ENCODE measurements at regions not wholly inside any gene's neighbourhood (a gene's known extent, or its start where the extent isn't known, plus 50 kb on each side); places are given as distances from the start of the nearest gene placed in this dataset.

DNA sequence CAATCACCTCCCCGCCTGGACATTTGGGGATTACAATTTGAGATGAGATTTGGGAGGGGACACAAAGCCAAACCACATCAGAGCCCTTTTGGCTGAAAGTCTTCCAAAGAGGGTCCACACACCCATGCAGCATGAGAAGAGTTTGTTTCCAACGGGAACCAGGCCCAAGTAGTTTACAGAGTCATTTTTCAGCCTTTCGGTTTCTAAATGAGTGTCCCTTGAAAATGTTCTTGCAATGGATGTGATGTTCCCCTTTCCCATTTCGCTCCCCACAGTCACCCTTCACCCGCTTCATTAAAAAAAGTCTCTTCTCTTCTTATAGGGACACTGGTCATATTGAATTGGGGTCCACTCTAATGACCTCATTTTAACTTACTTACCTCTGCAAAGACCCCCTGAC, 157.4 kb downstream of the ARL4C start:
- TF ChIP-seq EZH2phosphoT487 (IDR thresholded peaks at IDR 0.05; ENCODE audit: borderline replicate concordance): no peak
- TF ChIP-seq, protein P1, sequence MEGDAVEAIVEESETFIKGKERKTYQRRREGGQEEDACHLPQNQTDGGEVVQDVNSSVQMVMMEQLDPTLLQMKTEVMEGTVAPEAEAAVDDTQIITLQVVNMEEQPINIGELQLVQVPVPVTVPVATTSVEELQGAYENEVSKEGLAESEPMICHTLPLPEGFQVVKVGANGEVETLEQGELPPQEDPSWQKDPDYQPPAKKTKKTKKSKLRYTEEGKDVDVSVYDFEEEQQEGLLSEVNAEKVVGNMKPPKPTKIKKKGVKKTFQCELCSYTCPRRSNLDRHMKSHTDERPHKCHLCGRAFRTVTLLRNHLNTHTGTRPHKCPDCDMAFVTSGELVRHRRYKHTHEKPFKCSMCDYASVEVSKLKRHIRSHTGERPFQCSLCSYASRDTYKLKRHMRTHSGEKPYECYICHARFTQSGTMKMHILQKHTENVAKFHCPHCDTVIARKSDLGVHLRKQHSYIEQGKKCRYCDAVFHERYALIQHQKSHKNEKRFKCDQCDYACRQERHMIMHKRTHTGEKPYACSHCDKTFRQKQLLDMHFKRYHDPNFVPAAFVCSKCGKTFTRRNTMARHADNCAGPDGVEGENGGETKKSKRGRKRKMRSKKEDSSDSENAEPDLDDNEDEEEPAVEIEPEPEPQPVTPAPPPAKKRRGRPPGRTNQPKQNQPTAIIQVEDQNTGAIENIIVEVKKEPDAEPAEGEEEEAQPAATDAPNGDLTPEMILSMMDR (conservative IDR thresholded peaks at IDR 0.05; ENCODE audit: low read length): no peak
- Histone ChIP-seq H3K79me2 (ENCODE audit: insufficient read depth, low read length) (no peaks in the 10 kb centered on the region), H3K36me3 (ENCODE audit: insufficient read depth, low read length) (no peaks in the 10 kb centered on the region), H2AFZ (ENCODE audit: low read length) (no peak overlapping the region), H3K4me3 (ENCODE audit: low read length, poor library complexity, severe bottlenecking) (no peak overlapping the region), H3K9ac (ENCODE audit: low read depth, low read length, poor library complexity, severe bottlenecking) (no peak overlapping the region), H3K4me1 (ENCODE audit: insufficient read depth, low read length, poor library complexity, severe bottlenecking) (peaks cover 4% of the 10 kb centered on the region), H3K9me3 (ENCODE audit: insufficient read depth, low read depth, low read length) (peaks cover 8% of the 10 kb centered on the region; the same call in 1 of the 2 replicates), H4K20me1 (ENCODE audit: insufficient read depth, low read length, poor library complexity, severe bottlenecking) (no peaks in the 10 kb centered on the region), H3K4me2 (ENCODE audit: low read depth, low read length, poor library complexity, severe bottlenecking) (no peak overlapping the region), H3K27me3 (ENCODE audit: insufficient read depth, low read length, poor library complexity, severe bottlenecking) (no peaks in the 10 kb centered on the region), H3F3A (ENCODE audit: low read depth) (no peaks in the 10 kb centered on the region), H3K9me2 (replicated peaks; ENCODE audit: low read depth, low read length) (no peaks in the 10 kb centered on the region)

DNA sequence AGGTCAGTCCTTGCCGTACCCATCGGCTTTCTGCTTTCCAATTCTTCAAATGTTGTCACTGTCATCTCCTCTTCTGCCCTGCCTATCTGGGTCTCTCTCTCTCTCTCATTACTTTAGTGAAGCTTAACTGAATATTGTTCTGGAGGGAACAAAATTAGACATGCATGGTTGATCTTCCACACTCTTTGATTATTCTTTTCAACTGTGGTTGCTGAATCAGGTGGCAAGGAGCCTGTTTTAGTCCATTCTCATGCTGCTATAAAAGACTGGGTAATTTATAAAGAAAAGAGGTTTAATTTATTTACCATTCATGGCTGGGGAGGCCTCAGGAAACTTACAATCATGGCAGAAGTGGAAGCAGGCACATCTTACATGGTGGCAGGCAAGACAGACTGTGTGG, 157.9 kb downstream of the ARL4C start:
- H3K4me1 ChIP-seq (ENCODE audit: insufficient read depth, low read length, poor library complexity, severe bottlenecking): peaks cover 2% of the 10 kb centered on the region
- H3F3A ChIP-seq (ENCODE audit: low read depth): no peaks in the 10 kb centered on the region
- peaks cover 8% of the 10 kb centered on the region; the same call in 1 of the 2 replicates for H3K9me3 ChIP-seq (ENCODE audit: insufficient read depth, low read depth, low read length)
- no peak overlapping the region for H3K9ac ChIP-seq (ENCODE audit: low read depth, low read length, poor library complexity, severe bottlenecking)
- H2AFZ ChIP-seq (ENCODE audit: low read length): no peak overlapping the region
- no peak overlapping the region for H3K4me3 ChIP-seq (ENCODE audit: low read length, poor library complexity, severe bottlenecking)
- H3K79me2 ChIP-seq (ENCODE audit: insufficient read depth, low read length): no peaks in the 10 kb centered on the region
- no peaks in the 10 kb centered on the region for H3K27me3 ChIP-seq (ENCODE audit: insufficient read depth, low read length, poor library complexity, severe bottlenecking)
- no peaks in the 10 kb centered on the region for H3K36me3 ChIP-seq (ENCODE audit: insufficient read depth, low read length)
- no peaks in the 10 kb centered on the region for H3K9me2 ChIP-seq (replicated peaks; ENCODE audit: low read depth, low read length)
- H3K4me2 ChIP-seq (ENCODE audit: low read depth, low read length, poor library complexity, severe bottlenecking): no peak overlapping the region
- no peaks in the 10 kb centered on the region for H4K20me1 ChIP-seq (ENCODE audit: insufficient read depth, low read length, poor library complexity, severe bottlenecking)
- TF ChIP-seq EZH2phosphoT487 (IDR thresholded peaks at IDR 0.05; ENCODE audit: borderline replicate concordance): no peak

DNA sequence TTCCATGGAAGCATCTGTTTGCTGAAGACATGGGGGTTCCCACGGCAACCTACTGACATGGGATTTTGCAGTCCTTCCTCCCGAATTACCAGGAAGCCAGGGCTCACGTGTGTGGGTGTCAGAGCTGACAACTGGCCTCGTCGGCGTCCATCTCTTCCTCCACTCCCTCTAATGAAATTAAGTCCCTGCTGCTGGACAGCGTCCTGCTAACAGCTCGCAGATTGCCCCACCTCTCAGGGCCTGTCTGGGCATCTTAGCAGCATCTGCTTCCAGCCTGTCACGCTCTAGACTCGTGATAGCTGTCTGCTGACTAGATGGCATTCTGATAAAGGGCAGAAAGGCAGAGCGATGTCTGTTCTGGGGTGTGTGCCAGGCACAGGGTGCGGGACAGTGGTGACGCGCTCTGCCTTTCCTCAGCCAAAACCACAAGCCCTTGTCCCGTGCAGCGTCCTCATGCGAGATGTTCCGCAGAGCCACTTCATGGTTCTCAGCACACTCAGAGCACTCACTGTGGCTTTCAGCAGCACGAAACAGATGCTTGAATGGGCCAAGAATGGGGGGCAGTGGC, 161.1 kb downstream of the ARL4C start:
- no peak overlapping the region for H3K9ac ChIP-seq (ENCODE audit: low read depth, low read length, poor library complexity, severe bottlenecking)
- no peaks in the 10 kb centered on the region for H3K4me1 ChIP-seq (ENCODE audit: insufficient read depth, low read length, poor library complexity, severe bottlenecking)
- H3F3A ChIP-seq (ENCODE audit: low read depth): no peaks in the 10 kb centered on the region
- H4K20me1 ChIP-seq (ENCODE audit: insufficient read depth, low read length, poor library complexity, severe bottlenecking): no peaks in the 10 kb centered on the region
- H2AFZ ChIP-seq (ENCODE audit: low read length): no peak overlapping the region
- TF ChIP-seq EZH2phosphoT487 (IDR thresholded peaks at IDR 0.05; ENCODE audit: borderline replicate concordance): no peak
- TF ChIP-seq, protein P1 (conservative IDR thresholded peaks at IDR 0.05; ENCODE audit: low read length): no peak
- no peaks in the 10 kb centered on the region for H3K27me3 ChIP-seq (ENCODE audit: insufficient read depth, low read length, poor library complexity, severe bottlenecking)
- peaks cover 8% of the 10 kb centered on the region; the same call in 1 of the 2 replicates for H3K9me3 ChIP-seq (ENCODE audit: insufficient read depth, low read depth, low read length)
- H3K36me3 ChIP-seq (ENCODE audit: insufficient read depth, low read length): no peaks in the 10 kb centered on the region
- no peak overlapping the region for H3K4me3 ChIP-seq (ENCODE audit: low read length, poor library complexity, severe bottlenecking)
- no peaks in the 10 kb centered on the region for H3K9me2 ChIP-seq (replicated peaks; ENCODE audit: low read depth, low read length)
- H3K79me2 ChIP-seq (ENCODE audit: insufficient read depth, low read length): no peaks in the 10 kb centered on the region
- no peak overlapping the region for H3K4me2 ChIP-seq (ENCODE audit: low read depth, low read length, poor library complexity, severe bottlenecking)

DNA sequence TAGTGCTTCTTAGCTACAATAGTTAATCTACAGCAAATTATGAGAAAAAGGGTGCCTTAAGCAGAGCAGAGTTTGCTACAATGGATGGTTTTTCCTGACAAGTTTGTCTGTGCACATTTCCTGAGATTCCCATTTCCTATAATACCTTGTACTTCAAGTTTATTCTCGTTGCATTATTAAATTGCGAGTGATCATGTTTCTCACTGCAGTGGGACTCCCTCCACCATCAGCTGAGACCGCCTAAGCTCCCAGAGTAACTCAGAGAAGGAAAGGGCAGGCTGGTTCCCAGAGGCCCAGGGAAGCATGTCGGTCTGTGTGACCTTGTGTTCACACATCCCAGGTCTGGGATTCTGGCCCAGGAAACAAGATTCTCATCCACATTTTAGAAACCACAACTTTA, 162.1 kb downstream of the ARL4C start:
- peaks cover 8% of the 10 kb centered on the region; the same call in 1 of the 2 replicates for H3K9me3 ChIP-seq (ENCODE audit: insufficient read depth, low read depth, low read length)
- no peaks in the 10 kb centered on the region for H3K79me2 ChIP-seq (ENCODE audit: insufficient read depth, low read length)
- no peaks in the 10 kb centered on the region for H3K27me3 ChIP-seq (ENCODE audit: insufficient read depth, low read length, poor library complexity, severe bottlenecking)
- no peaks in the 10 kb centered on the region for H3F3A ChIP-seq (ENCODE audit: low read depth)
- no peaks in the 10 kb centered on the region for H3K36me3 ChIP-seq (ENCODE audit: insufficient read depth, low read length)
- no peaks in the 10 kb centered on the region for H3K9me2 ChIP-seq (replicated peaks; ENCODE audit: low read depth, low read length)
- no peak overlapping the region for H3K9ac ChIP-seq (ENCODE audit: low read depth, low read length, poor library complexity, severe bottlenecking)
- H3K4me1 ChIP-seq (ENCODE audit: insufficient read depth, low read length, poor library complexity, severe bottlenecking): no peaks in the 10 kb centered on the region
- H2AFZ ChIP-seq (ENCODE audit: low read length): no peak overlapping the region
- H3K4me3 ChIP-seq (ENCODE audit: low read length, poor library complexity, severe bottlenecking): no peak overlapping the region
- no peaks in the 10 kb centered on the region for H4K20me1 ChIP-seq (ENCODE audit: insufficient read depth, low read length, poor library complexity, severe bottlenecking)
- H3K4me2 ChIP-seq (ENCODE audit: low read depth, low read length, poor library complexity, severe bottlenecking): no peak overlapping the region
- TF ChIP-seq EZH2phosphoT487 (IDR thresholded peaks at IDR 0.05; ENCODE audit: borderline replicate concordance): no peak
- TF ChIP-seq, protein P1 (conservative IDR thresholded peaks at IDR 0.05; ENCODE audit: low read length): no peak

All from Loucy (cell line).